ENCODE measurements at regions not wholly inside any gene's neighbourhood (a gene's known extent, or its start where the extent isn't known, plus 50 kb on each side); places are given as distances from the start of the nearest gene placed in this dataset.

- Histone ChIP-seq H3K4me3 (no peak overlapping the region), H3K36me3 (no peaks in the 10 kb centered on the region), H3K27ac (no peak overlapping the region), H3K9me3 (no peaks in the 10 kb centered on the region), H3K4me1 (no peaks in the 10 kb centered on the region), H3K27me3 (no peaks in the 10 kb centered on the region)
- no peak for DNase-seq (ENCODE audit: low spot score in 2 of 2)
- TF ChIP-seq POLR2A (IDR thresholded peaks at IDR 0.05) (no peak), CTCF (IDR thresholded peaks at IDR 0.05) (no peak), EP300 (IDR thresholded peaks at IDR 0.05) (no peak)
- 36 to 57% methylated on average over 2 of the region's 2 CpGs for WGBS, 2 donors
Measured at GRCh38 chr3:5813521-5813920, 626.0 kb downstream of the EDEM1 start.

GRCh38 chr3:5822843-5823242, 635.3 kb downstream of the EDEM1 start:
- H3K27me3 ChIP-seq: no peaks in the 10 kb centered on the region
- no peak overlapping the region for H3K4me3 ChIP-seq
- H3K27ac ChIP-seq: no peak overlapping the region
- DNase-seq (ENCODE audit: low spot score in 2 of 2): no peak
- peaks cover 0 to 11% (median 0%) of the 10 kb centered on the region in 4 donors for H3K9me3 ChIP-seq
- H3K36me3 ChIP-seq: no peaks in the 10 kb centered on the region
- no peak for TF ChIP-seq CTCF (IDR thresholded peaks at IDR 0.05)
- TF ChIP-seq POLR2A (IDR thresholded peaks at IDR 0.05): no peak
- TF ChIP-seq EP300 (IDR thresholded peaks at IDR 0.05): no peak
- no peaks in the 10 kb centered on the region for H3K4me1 ChIP-seq

GRCh38 chr3:5826467-5826866, 639.0 kb downstream of the EDEM1 start:
- DNase-seq (ENCODE audit: low spot score in 2 of 2): no peak
- Histone ChIP-seq H3K36me3 (no peaks in the 10 kb centered on the region), H3K27ac (no peak overlapping the region), H3K27me3 (no peaks in the 10 kb centered on the region), H3K9me3 (peaks cover 0 to 25% (median 0%) of the 10 kb centered on the region in 4 donors), H3K4me3 (no peak overlapping the region), H3K4me1 (no peaks in the 10 kb centered on the region)
- no peak for TF ChIP-seq POLR2A (IDR thresholded peaks at IDR 0.05)
- no peak for TF ChIP-seq EP300 (IDR thresholded peaks at IDR 0.05)
- TF ChIP-seq CTCF (IDR thresholded peaks at IDR 0.05): no peak
- 67 to 77% methylated on average over 2 of the region's 2 CpGs for WGBS, 2 donors

- DNase-seq (ENCODE audit: low spot score in 2 of 2): no peak
- TF ChIP-seq CTCF (IDR thresholded peaks at IDR 0.05) (no peak), EP300 (IDR thresholded peaks at IDR 0.05) (no peak), POLR2A (IDR thresholded peaks at IDR 0.05) (no peak)
- Histone ChIP-seq H3K36me3 (no peaks in the 10 kb centered on the region), H3K27ac (no peak overlapping the region), H3K4me3 (no peak overlapping the region), H3K4me1 (no peaks in the 10 kb centered on the region), H3K9me3 (peaks cover 0 to 25% (median 0%) of the 10 kb centered on the region in 4 donors), H3K27me3 (no peaks in the 10 kb centered on the region)
- 80 to 87% methylated on average over 2 of the region's 2 CpGs for WGBS, 2 donors
Measured at GRCh38 chr3:5828251-5828650, 640.7 kb downstream of the EDEM1 start.

GRCh38 chr3:5840056-5840455, 652.5 kb downstream of the EDEM1 start:
- H3K27me3 ChIP-seq: no peaks in the 10 kb centered on the region
- H3K27ac ChIP-seq: no peak overlapping the region
- DNase-seq (ENCODE audit: low spot score in 2 of 2): no peak
- no peaks in the 10 kb centered on the region for H3K4me1 ChIP-seq
- H3K4me3 ChIP-seq: no peak overlapping the region
- H3K36me3 ChIP-seq: no peaks in the 10 kb centered on the region
- no peaks in the 10 kb centered on the region for H3K9me3 ChIP-seq
- WGBS, 2 donors: 34% methylated on average over 3 of the region's 3 CpGs
- TF ChIP-seq EP300 (IDR thresholded peaks at IDR 0.05) (no peak), POLR2A (IDR thresholded peaks at IDR 0.05) (no peak), CTCF (IDR thresholded peaks at IDR 0.05) (no peak)
